Endometrium (tissue), 2 donors: ENCODE measurements at regions not wholly inside any gene's neighbourhood (a gene's known extent, or its start where the extent isn't known, plus 50 kb on each side); places are given as distances from the start of the nearest gene placed in this dataset.

Source experiments
- FAIRE-seq: peaks from 2 replicates; lab custom pipeline; 2012; peaks lifted over from hg19 to GRCh38; lab: Jason Lieb, UNC
- donor health status: control.
- donor health status: control.

DNA sequence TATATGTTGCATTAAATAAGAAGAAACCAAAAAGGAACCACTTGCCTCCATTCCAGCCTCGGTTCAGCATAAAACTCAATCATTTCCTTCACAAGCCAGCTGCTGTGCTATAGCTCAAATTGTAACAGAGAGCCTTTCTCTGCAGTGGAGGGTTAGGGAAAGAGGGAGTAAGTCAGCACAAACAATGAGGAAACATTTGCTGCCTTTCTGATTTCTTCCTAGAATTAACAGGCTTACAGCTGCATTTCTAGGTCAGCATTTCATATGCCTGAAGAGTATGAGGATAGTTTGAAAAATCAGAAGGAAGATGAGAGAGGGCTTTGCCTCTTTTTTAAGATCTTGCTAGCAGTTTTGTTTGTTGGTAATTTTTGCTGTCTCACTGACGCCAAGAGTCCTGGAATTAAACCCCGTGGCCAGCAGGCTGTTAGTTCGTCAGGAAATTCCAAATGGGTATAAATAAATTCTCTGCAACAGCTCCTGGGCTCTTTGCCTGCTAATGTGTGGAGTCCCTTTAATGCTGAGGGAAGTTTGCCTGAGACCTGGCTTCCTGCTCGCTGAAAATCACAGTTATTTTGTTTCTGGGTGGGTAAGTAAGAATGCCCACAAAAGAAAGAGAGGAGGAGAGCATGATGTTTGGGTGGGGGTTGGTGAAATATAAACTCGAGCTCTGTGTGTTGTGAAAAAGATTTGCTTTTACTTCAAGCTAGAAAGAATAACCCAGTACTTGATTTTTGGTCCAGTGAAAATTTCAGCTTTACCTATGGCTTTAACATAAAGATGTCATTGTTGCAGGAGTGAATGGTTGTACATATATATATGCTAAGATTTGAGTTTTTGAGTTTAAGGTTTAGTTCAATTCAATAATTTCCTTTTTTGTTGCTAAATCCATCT, 148.1 kb upstream of the DMRT1 start:
- FAIRE-seq = peak; percentile 77

DNA sequence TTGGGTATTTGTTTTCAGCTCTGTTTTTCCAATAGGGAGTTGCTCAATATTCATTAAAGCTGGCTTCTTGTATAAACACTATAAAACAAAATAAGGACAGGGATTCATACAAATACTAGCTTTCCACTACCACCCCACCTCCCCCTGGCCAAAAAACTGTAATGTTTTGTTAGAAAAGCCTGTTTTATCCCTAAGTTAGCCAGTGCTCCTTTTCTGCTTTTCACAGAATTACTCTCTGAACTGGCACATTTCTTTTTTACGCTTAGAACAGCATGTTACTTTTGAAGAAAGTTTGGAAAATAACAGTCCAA, 147.4 kb upstream of the DMRT1 start:
- FAIRE-seq = peak; percentile 12

DNA sequence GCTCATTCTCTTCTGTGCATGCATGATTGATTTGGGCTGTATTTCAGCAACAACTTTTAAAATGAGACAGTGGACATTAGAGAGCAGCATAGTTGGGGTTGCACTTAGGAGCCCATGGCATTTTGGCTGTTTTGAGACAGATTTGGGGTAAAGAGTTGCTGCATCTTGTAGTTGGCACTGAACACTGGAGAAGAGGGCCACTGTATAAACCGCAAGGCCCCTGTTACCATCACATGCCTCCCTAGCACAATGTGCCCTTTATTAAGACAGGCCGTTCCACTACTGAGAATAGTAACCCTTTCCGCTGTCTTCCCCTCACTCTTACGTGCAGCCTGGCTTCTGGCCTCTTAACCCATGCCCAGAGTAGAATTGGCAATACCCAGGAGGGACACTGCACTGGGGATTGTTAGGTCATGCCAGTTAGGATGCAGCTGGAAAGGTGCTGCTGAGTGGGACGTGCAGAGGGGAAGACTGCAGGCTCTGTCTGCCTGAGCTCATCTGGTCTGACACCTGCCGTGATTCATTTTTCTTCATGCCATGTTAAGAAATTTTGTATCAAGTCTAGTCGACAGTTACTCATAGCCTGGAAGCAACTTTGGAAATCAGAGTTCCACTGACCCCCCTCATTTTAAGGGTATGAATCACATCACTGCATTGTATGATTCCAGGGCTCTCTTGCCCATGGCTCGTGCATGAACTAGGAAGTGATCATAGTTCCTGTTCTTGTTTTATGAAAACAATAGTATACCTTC, 146.9 kb upstream of the DMRT1 start:
- no peak for FAIRE-seq

DNA sequence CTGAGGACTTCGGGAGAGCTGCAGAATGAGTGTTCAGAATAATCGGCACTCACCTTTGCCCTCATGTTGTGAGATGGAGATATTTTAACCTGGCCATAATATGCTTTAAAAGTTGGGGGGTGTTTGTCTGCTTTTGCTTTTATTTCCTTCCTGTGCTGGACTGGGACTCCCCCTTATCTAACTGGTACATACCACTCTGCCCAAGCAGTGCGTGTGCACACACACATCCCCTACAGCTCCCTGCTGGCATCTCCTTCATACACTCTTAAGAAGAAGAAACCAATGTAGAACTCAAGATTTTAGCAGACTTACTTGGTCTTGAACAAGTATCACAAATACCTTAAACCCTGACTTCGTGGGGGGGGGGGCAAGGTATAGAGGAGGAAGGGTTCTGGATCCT, 146.2 kb upstream of the DMRT1 start:
- FAIRE-seq = no peak

DNA sequence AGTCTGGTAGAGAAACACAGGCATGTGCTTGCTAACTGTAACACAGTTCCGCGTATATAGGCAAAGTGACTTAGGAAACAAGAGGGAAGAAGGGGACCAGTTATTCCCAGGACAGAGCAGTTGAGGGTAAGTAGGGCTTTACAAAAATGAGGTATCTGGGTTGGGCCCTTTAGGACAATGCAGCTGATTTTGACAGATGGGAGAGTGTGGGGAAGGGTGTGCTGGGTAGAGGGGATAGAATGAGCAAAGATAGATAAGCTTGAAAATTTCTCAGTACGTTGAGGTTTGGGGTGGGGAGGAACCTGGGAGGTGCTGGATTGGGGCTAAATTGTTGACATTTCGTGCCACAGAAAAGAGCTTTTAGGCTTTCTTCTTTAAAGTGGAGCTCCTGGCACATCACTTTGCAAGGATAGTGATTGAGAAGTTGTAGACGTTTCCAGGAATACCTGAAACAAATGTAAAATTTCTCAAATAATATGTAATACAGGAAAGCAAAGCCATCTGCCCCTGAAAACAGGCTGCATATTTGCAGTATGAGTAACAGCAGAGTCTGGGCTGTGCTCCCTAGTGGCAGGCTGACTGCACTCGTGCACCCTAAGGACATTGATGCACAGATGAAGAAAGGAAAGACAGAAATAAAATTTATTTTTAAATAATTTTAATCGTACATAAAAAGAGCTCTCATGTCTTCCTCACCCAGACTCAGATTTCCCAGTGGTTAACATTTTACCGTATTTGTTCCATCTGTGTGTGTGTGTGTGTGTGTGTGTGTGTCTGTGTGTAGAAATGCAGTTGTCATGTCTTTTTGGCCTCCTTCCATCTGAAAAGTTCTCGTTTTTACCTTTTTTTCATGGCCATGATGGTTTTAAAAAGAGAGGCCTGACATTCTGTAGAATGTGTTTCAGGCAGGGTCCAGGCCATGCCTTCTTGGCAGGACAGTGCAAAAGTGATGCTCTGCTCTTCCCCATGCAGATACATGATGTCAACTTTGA, 144.9 kb upstream of the DMRT1 start:
- FAIRE-seq = no peak

DNA sequence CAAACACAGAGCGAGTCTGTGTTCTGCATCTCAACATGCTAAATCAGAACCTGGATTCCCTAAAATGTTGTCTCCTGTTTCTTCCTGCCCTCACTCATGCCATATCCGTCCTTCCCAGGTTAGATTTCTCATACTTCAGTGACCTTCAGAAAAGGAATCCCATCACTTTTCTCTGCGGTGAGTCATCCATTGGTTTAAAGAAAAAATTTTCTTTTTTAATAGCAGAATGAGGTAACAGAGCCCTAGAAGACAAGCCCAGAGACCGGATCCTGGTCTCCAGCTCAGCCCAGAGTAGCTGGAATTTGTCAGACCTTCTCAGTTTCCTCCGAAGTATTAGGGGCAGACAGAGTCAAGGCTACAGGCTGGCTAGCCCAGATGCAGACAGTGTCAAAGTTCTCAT, 143.2 kb upstream of the DMRT1 start:
- FAIRE-seq = no peak

DNA sequence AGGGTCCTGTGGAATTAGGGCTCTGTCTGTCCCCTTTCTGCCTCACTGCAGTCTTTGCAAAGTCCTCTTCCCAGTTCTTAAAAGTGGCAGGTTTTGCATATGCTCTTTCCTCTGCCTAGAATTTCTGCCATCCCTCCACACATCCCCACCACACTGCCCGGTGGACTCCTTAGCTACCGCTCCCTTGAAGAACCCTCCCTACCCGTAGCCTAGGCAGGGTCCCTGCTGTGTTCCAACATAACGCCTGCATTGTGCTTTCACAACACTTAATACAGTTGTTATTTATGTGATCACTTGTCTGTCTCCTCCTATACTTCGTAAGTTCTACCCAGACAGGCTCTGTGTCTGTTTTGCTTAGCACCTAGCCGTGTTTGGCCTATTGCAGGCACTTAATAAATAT, 142.5 kb upstream of the DMRT1 start:
- no peak for FAIRE-seq

DNA sequence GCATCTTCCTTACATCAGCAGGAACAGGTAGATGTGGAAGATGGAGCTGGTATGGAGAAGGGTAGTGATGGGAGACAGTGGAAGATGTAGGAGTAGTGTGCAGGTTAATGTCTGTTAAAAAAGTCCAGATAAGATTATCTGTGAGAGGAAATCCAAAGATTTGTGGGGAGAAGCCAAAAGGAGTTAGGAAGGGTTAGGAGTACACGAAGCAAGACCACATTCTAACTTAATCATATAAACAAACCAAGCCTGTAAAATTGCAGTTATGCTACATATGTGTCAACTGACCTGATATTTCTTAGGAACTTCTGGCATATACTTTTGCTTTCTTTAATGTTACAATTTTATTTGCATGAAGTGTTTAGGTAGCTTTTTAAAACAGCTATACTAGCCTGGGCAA, 142.1 kb upstream of the DMRT1 start:
- no peak for FAIRE-seq

DNA sequence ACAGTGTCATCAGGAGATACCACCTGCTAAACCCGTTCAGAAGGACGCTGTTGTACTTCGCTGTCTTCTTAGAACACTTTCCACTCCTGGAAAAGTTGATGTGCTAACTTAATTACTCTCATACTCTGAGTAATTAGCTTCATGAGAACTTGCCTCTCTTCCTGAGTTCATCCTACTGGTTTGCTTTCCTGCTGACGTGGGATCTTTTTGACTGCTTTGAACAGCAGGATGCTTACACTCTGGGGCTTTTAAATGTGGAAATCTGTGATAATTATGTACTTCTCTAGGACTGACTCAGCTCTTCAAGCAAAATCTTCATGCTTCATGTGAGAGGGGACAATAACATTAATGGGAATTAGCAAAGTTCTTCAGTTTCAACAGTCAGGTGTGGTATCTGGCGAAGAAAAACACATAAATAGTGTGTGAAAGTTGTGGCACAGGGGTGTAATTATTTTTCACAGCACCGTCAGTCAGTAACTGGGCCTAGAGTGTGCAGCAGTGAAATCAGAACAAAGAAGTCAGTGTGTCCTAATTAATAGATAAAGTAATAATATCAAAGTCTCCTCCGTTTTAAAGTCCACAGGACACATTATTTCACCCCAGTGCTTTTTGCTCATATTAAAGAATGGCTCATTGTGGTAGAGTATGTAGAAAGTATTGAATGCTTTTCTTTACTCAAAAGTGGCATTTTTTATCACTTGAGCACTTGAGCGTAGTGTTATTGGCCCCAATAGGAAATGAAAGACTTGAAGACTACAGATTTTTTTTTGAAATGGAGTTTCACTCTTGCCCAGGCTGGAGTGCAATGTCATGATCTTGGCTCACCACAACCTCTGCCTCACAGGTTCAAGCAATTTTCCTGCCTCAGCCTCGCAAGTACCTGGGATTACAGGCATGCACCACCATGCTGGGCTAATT, 140.9 kb upstream of the DMRT1 start:
- no peak for FAIRE-seq

DNA sequence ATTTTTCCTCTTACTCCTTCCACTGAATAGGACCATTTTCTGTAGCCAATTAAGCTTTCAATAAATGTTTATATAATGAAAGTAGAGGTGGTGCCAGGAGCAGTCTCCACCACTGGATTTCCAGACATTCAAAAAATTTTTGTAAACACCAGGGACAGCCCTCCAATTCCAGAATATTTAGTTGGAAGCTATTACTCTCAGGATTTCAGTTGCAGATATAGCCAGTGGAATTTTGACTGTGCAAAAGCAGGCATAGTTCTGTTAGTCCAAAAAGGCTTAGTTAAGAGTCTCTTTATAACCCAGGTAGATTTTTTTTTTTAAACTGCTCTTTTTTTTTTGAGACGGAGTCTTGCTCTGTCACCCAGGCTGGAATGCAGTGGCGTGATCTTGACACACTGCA, 138.1 kb upstream of the DMRT1 start:
- no peak for FAIRE-seq

DNA sequence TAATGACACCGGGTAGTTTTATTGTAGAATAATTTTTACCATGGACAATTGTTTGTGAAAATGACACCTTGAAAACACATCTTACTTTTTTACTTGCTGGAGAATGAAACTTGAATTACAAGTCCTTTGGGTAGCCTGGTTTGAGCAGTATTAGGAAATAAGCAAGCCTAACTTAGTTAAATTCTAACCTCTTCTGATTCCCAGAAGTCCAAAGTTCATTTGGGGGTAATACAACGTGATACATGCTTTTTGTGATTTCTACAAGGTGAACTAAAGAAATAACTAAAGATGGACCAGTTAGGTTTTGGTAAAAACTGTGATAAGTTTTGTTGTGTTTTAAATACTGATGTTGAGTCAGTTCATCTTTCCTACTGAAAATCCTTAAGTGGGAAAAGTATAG, 135.4 kb upstream of the DMRT1 start:
- FAIRE-seq = no peak

DNA sequence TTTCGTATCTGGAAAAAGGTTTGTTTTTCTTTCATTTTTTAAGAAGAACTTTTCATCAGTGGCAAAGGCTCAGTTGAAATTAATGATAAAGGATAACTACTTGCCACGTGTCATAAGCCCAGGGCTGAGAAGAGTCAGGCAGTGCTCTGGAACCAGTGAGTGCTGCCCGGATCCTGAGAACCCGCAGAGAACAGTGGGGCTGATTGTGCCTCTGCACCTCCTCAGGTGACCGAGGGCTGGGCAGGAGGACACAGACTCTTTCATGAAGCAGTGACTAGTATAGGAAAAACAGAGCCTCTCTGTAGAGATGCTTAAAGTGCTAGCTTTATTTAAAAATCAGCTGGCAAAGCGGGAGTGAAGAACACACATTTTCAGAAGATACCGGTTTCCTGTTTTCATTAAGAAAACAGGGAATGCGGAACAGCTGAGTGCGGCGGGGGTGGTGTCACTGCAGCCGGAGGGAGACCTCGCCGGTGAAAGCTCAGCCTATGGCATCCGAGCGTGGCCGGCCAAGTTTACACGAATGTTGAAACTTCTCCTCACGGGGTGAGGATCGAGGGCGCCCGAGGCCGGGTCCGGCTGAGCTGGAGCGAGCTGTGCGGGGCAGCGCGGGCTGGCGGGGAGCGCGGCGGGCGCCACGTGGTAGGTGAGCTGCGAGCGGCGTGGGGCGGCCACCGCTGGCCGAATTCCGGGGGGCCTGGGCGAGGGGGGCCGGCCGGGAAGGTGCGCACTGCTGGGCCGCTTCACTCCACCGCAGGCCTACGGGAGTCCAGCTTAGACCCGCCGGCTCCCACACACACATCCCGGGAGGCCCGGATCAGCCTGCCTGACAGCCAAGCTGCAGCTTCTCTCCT, 134.7 kb upstream of the DMRT1 start:
- FAIRE-seq = no peak

DNA sequence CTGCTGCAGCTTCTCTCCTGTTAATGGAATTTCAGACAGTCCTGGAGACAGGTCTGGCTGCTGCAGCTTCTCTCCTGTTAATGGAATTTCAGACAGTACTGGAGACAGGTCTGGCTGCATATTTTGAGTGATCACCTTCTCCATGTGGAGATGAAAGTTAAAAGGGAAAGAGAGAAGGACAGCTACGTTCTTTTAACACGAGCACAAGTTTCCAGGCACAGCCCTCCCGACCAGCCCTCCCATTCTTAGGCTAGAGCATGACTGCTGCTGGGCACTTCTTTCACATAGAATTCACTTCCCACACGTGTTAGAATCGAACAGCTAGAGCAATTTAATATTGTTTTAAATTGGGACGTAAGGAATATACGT, 133.3 kb upstream of the DMRT1 start:
- FAIRE-seq = no peak

DNA sequence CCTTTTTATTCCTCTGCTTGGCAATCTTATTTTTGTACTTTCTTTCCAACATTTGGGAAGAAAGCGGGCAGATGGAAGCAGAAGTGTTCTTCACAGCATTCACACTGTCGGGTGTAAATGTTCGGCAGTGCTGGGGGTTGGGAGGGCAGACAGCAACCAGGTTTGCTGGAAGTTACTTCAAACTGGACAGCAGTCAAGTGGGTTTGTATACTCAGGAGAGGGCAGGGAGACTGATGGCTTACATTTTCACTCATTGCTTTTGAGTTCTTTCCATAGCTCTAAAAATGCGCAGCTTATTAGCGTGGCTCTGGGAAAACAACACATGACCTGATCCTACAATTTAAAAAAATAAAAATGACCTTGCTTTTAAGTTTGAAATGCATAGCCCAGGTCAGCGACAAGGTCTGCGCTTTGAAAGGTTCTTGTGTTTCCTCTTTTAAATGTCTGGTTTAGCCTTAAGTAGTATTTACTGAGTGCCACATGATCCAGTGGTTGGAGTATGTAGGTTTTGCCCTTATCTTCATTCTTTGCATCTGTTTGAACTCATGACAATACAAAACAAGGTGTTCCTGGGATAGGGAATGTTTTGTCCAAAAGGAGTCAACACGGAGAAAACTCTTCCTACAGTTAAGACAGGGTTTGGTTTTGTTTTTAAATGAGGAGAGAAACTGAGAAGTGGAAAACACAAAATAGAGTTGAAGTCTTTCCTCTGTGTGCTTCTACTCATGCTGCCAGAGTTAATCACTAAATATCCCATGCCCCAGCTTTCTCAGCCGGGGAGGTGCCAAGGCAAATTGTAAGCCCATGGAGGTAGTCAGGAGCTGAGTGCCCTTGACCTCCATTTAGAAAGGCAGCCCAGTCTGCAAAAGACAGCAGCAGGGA, 132.7 kb upstream of the DMRT1 start:
- no peak for FAIRE-seq

DNA sequence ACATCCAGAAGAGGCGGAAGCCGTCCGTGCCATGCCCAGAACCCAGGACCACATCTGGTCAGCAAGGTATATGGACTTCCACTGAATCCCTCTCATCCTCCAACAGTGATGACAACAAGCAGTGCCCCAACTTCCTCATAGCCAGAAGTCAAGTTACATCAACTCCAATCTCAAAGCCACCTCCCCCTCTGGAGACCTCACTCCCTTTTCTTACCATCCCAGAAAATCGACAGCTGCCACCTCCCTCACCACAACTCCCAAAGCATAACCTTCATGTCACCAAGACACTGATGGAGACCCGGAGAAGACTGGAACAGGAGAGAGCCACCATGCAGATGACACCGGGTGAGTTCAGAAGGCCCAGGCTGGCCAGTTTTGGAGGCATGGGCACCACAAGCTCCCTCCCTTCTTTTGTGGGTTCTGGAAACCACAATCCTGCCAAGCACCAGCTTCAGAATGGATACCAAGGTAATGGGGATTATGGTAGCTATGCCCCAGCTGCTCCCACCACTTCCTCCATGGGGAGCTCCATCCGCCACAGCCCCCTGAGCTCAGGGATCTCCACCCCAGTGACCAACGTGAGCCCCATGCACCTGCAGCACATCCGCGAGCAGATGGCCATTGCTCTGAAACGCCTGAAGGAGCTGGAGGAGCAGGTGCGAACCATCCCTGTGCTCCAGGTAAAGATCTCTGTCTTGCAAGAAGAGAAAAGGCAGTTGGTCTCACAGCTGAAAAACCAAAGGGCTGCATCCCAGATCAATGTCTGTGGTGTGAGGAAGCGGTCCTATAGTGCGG, 130.3 kb upstream of the DMRT1 start:
- FAIRE-seq = no peak

DNA sequence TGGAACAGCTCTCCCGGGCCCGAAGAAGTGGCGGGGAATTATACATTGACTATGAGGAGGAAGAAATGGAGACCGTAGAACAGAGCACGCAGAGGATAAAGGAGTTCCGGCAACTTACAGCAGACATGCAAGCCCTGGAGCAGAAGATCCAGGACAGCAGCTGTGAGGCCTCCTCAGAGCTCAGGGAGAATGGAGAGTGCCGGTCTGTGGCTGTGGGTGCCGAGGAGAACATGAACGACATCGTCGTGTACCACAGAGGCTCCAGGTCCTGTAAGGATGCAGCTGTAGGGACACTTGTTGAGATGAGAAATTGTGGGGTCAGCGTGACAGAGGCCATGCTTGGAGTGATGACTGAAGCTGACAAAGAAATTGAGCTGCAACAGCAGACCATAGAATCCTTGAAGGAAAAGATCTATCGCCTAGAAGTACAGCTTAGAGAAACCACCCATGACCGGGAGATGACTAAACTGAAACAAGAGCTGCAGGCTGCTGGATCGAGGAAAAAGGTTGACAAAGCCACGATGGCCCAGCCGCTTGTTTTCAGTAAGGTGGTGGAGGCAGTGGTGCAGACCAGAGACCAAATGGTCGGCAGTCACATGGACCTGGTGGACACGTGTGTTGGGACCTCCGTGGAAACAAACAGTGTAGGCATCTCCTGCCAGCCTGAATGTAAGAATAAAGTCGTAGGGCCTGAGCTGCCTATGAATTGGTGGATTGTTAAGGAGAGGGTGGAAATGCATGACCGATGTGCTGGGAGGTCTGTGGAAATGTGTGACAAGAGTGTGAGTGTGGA, 129.5 kb upstream of the DMRT1 start:
- no peak for FAIRE-seq

DNA sequence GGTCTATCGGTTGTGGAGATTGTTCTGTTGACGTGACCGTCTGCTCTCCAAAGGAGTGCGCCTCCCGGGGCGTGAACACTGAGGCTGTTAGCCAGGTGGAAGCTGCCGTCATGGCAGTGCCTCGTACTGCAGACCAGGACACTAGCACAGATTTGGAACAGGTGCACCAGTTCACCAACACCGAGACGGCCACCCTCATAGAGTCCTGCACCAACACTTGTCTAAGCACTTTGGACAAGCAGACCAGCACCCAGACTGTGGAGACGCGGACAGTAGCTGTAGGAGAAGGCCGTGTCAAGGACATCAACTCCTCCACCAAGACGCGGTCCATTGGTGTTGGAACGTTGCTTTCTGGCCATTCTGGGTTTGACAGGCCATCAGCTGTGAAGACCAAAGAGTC, 128.9 kb upstream of the DMRT1 start:
- FAIRE-seq = no peak

DNA sequence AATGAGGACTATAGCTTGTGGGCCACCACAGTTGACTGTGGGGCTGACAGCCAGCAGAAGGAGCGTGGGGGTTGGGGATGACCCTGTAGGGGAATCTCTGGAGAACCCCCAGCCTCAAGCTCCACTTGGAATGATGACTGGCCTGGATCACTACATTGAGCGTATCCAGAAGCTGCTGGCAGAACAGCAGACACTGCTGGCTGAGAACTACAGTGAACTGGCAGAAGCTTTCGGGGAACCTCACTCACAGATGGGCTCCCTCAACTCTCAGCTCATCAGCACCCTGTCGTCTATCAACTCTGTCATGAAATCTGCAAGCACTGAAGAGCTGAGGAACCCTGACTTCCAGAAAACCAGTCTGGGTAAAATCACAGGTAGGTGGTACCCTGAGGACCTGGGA, 128.4 kb upstream of the DMRT1 start:
- FAIRE-seq = no peak
